Bronchial epithelial cell (primary cell): ENCODE measurements at regions not wholly inside any gene's neighbourhood (a gene's known extent, or its start where the extent isn't known, plus 50 kb on each side); places are given as distances from the start of the nearest gene placed in this dataset.

Experiments used
- DNase-seq: peaks from one replicate; pipeline ENCODE4 v3.0.0-alpha.2; 2010; ENCODE audit warnings: low read depth
- FAIRE-seq: peaks from 2 replicates; lab custom pipeline; 2011; peaks lifted over from hg19 to GRCh38; lab: Jason Lieb, UNC
- H3K27me3 ChIP-seq: 2 replicates; pipeline ENCODE4 v1.5.1; 2011; ENCODE audit warnings: low read length; ENCODE audit not compliant: control insufficient read depth, insufficient read depth
- H3K36me3 ChIP-seq: 2 replicates; pipeline ENCODE4 v1.5.1; 2011; ENCODE audit warnings: low read length; ENCODE audit not compliant: control insufficient read depth, insufficient read depth
- H3K4me3 ChIP-seq: 2 replicates; pipeline ENCODE4 v1.5.1; 2011; ENCODE audit warnings: mild to moderate bottlenecking, low read depth, low read length, control low read depth
- CTCF ChIP-seq: IDR thresholded peaks from 2 replicates; pipeline ENCODE4 v1.5.1; 2011; ENCODE audit warnings: mild to moderate bottlenecking, moderate library complexity, low read length, control low read depth, inconsistent platforms; ENCODE audit not compliant: insufficient read depth, severe bottlenecking

- no peaks in the 10 kb centered on the region for H3K36me3 ChIP-seq
- DNase-seq (no peak), FAIRE-seq (no peak)
- no peak overlapping the region for H3K4me3 ChIP-seq
- TF ChIP-seq CTCF, result no peak
- no peaks in the 10 kb centered on the region for H3K27me3 ChIP-seq
Measured at GRCh38 chr11:15748132-15748531, 608.2 kb downstream of the SOX6 start.

GRCh38 chr11:15748741-15749140, 607.6 kb downstream of the SOX6 start:
- DNase-seq (no peak), FAIRE-seq (no peak)
- no peak for TF ChIP-seq CTCF
- no peak overlapping the region for H3K4me3 ChIP-seq
- no peaks in the 10 kb centered on the region for H3K36me3 ChIP-seq
- H3K27me3 ChIP-seq, result no peaks in the 10 kb centered on the region

GRCh38 chr11:15750535-15751308, 605.6 kb downstream of the SOX6 start:
- DNase-seq (no peak), FAIRE-seq (no peak)
- no peak overlapping the region for H3K4me3 ChIP-seq
- no peaks in the 10 kb centered on the region for H3K36me3 ChIP-seq
- no peak for TF ChIP-seq CTCF
- H3K27me3 ChIP-seq, result no peaks in the 10 kb centered on the region

GRCh38 chr11:15754221-15754620, 602.1 kb downstream of the SOX6 start:
- no peak overlapping the region for H3K4me3 ChIP-seq
- DNase-seq, result peak; percentile 61
- H3K36me3 ChIP-seq, result no peaks in the 10 kb centered on the region
- H3K27me3 ChIP-seq, result no peaks in the 10 kb centered on the region
- no peak for TF ChIP-seq CTCF
- FAIRE-seq, result no peak

DNA sequence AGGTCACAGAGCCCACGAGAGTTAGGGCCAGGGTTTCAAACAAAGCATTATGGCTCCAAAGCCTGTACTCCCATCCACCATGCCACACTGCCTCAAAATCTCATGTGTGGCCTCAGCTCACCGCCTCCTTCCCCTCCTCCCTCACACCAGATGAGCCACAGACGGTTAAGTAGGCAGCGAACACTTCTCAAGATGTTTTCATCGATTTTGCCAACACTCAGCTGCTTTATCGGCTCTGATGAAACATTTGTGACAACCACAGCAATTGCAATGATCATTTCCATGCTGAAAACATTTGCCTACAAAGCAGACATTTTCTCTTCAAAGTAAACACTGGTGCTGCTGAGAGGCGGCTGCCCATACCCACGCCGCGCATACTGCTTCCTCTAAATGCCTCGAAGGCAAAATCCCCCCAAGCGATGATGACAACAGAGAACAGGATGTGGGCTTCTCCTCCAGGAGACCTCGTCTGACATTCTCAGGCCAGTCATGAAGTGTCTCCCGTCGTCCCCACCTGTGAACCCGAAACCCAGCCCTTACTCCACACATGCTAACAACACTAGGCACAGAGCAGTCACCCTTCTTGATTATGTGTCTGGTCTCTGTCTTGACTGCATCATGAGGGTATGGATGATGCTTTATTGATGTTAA, 599.2 kb downstream of the SOX6 start:
- no peaks in the 10 kb centered on the region for H3K27me3 ChIP-seq

More for the DNA sequence above, 599.2 kb downstream of the SOX6 start:
- Histone ChIP-seq H3K36me3 (no peaks in the 10 kb centered on the region), H3K4me3 (no peak overlapping the region)
- TF ChIP-seq CTCF, result no peak
- DNase-seq (no peak), FAIRE-seq (no peak)
